Peyer's patch (tissue), 4 donors: ENCODE measurements at regions not wholly inside any gene's neighbourhood (a gene's known extent, or its start where the extent isn't known, plus 50 kb on each side); places are given as distances from the start of the nearest gene placed in this dataset.

Source experiments
- DNase-seq, 3 donors: peaks; one replicate each; pipeline ENCODE4 v3.0.0-alpha.2; 2017 to 2019
- H3K27ac ChIP-seq, 4 donors: fragments of 200-600 bp; sonication (generic); one replicate each; pipeline ENCODE4 v1.5.1; 2016 to 2019
- H3K27me3 ChIP-seq, 2 donors: fragments of 200-600 bp; sonication (generic); one replicate each; pipeline ENCODE4 v1.5.1; 2019
- H3K36me3 ChIP-seq, 3 donors: fragments of 200-600 bp; sonication (generic); one replicate each; pipeline ENCODE4 v1.5.1; 2016 to 2019
- H3K4me1 ChIP-seq, 4 donors: fragments of 200-600 bp; sonication (generic); one replicate each; pipeline ENCODE4 v1.5.1; 2016 to 2019
- H3K4me3 ChIP-seq, 4 donors: fragments of 200-600 bp; sonication (generic); 1 replicate in 3 of 4; 2 replicates in 1 of 4; pipeline ENCODE4 v1.5.1; 2016 to 2019; ENCODE audit warnings: mild to moderate bottlenecking in 1 of 4
- H3K9me3 ChIP-seq, 4 donors: fragments of 200-600 bp; sonication (generic); one replicate each; pipeline ENCODE4 v1.5.1; 2016 to 2019; ENCODE audit warnings: mild to moderate bottlenecking in 1 of 4
- POLR2A ChIP-seq, 2 donors: fragments of 450-650 bp; IDR thresholded peaks; one replicate each; pipeline ENCODE4 v1.5.1; 2017; ENCODE audit warnings: antibody characterized with exemption in 2 of 2, mild to moderate bottlenecking in 2 of 2, moderate library complexity in 2 of 2
- TF ChIP-seq, protein P1 (sequence below), 6 experiments: fragments of 450-650 bp in 4 of 6; fragments of 200-600 bp in 2 of 6; sonication (generic) in 1 of 6; IDR thresholded peaks; one replicate each; pipeline ENCODE4 v1.5.1; 2017 to 2019; ENCODE audit warnings: antibody characterized with exemption in 6 of 6, mild to moderate bottlenecking in 3 of 6, moderate library complexity in 1 of 6

DNA sequence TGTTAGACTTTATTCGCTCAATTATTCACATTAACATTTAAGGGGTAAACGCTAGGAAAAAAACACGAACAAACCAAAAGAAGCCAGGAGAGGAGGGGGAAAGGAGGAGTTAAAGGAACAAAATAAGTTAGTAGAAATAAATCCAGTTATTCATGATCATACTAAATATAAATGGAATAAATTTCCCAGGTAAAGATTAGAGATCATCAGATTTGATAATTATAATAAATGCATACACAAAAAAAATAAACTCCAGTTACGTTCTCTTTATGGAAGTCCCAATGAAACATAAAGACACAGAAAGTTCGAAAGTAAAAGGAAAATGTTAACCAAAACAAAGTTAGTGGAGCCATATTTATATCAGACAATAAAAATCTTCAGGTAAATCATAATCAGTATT, 568.7 kb upstream of the NOX3 start:
- Histone ChIP-seq H3K27me3 (no peaks in the 10 kb centered on the region), H3K9me3 (no peaks in the 10 kb centered on the region), H3K36me3 (no peaks in the 10 kb centered on the region), H3K4me3 (no peak overlapping the region), H3K4me1 (no peaks in the 10 kb centered on the region), H3K27ac (no peak overlapping the region)
- no peak for DNase-seq
- TF ChIP-seq POLR2A (IDR thresholded peaks at IDR 0.05): no peak
- TF ChIP-seq, protein P1, sequence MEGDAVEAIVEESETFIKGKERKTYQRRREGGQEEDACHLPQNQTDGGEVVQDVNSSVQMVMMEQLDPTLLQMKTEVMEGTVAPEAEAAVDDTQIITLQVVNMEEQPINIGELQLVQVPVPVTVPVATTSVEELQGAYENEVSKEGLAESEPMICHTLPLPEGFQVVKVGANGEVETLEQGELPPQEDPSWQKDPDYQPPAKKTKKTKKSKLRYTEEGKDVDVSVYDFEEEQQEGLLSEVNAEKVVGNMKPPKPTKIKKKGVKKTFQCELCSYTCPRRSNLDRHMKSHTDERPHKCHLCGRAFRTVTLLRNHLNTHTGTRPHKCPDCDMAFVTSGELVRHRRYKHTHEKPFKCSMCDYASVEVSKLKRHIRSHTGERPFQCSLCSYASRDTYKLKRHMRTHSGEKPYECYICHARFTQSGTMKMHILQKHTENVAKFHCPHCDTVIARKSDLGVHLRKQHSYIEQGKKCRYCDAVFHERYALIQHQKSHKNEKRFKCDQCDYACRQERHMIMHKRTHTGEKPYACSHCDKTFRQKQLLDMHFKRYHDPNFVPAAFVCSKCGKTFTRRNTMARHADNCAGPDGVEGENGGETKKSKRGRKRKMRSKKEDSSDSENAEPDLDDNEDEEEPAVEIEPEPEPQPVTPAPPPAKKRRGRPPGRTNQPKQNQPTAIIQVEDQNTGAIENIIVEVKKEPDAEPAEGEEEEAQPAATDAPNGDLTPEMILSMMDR (IDR thresholded peaks at IDR 0.05): no peak

DNA sequence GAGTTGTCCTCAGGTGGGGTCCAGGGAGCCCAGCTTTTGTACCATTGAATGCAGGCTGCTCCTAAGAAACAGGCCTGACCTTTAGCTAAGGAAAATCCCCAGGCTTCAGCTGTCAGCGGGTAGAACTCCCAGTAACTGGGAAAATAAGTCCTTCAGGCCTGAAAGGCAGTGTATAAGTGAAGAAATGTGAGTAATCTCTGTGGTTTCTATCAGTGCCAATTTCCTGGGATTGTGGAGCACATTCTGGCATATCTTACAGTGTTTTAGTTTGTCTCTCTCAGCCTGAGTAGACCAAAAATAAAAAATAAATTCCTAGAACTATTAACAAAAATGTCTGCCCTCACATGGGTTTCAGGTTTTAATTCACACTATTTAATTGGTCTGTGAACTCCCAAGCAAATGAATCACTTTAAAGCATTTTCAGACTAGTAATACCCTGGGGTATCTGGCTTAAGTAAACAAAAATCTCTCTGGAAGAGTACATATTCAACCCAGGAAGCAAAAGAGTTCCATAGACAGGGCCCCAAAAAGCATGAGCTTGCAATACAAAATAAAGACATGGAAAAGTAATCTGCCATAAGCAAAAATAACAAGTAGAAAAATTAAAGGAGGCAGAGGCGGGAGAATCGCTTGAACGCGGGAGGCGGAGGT, 566.2 kb upstream of the NOX3 start:
- Histone ChIP-seq H3K27me3 (no peaks in the 10 kb centered on the region), H3K27ac (no peak overlapping the region), H3K4me1 (no peaks in the 10 kb centered on the region), H3K9me3 (no peaks in the 10 kb centered on the region), H3K36me3 (no peaks in the 10 kb centered on the region), H3K4me3 (no peak overlapping the region)
- DNase-seq: no peak
- TF ChIP-seq, protein P1 (IDR thresholded peaks at IDR 0.05): no peak
- no peak for TF ChIP-seq POLR2A (IDR thresholded peaks at IDR 0.05)

DNA sequence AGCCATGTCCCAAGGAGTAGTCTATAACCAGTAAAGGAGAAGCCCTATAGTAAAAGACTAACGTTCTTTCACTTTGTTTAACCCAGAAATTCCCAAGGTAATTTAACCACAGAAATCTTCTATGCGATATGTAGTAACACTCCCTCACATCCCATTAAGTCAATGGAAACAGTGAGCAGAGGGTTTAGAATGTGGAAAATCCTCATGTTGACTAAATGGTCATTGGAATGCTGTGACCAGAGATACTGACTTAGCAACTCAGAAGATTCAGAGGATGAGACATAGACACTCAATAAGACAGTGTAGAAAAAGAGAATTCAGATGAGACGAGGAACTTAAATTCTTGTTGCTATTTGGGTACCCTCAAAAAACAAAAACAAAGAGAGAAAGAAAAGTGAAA, 562.2 kb upstream of the NOX3 start:
- Histone ChIP-seq H3K9me3 (no peaks in the 10 kb centered on the region), H3K27me3 (no peaks in the 10 kb centered on the region), H3K27ac (no peak overlapping the region), H3K36me3 (no peaks in the 10 kb centered on the region), H3K4me1 (no peaks in the 10 kb centered on the region), H3K4me3 (no peak overlapping the region)
- TF ChIP-seq POLR2A (IDR thresholded peaks at IDR 0.05): no peak
- TF ChIP-seq, protein P1 (IDR thresholded peaks at IDR 0.05): no peak
- DNase-seq: no peak

DNA sequence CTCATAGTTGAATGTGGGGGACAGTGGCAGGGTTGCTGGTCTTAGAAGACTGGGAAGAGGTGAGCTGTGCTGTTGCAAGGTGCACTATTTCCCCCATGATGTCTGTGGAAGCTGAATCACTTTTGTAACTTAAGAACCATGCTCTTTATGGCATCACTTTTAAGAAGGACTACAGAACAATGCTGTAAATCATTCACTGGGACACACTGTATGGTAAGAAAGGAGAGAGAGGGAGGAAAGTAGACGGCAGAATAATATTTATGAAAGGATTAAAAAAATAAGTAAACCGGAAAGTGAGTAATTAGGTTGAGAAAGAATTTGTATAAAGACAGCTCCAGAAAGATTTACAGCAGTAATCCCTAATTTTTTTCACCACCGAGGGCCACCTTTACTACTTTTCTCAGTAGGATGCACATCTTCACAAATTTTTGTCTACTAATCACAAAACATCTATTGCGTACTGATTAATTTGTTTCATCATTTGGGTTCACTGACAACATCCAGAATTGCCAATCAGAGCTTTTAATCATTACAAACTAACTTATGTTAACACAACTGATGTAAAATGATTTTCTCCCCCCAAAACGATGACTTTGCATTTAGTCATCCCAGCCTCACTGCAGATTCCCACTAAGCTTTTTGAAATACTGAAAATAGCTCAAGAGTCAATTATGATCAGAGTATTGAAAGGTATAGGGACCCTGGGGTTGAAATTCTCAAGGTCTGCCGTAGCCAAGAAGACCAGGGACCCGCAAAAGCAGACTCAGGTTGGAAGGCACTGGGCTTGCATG, 560.7 kb upstream of the NOX3 start:
- no peaks in the 10 kb centered on the region for H3K4me1 ChIP-seq
- no peak overlapping the region for H3K27ac ChIP-seq
- no peak for DNase-seq
- no peaks in the 10 kb centered on the region for H3K36me3 ChIP-seq
- no peak for TF ChIP-seq POLR2A (IDR thresholded peaks at IDR 0.05)
- TF ChIP-seq, protein P1 (IDR thresholded peaks at IDR 0.05): no peak
- H3K4me3 ChIP-seq: no peak overlapping the region
- H3K27me3 ChIP-seq: no peaks in the 10 kb centered on the region
- H3K9me3 ChIP-seq: no peaks in the 10 kb centered on the region

DNA sequence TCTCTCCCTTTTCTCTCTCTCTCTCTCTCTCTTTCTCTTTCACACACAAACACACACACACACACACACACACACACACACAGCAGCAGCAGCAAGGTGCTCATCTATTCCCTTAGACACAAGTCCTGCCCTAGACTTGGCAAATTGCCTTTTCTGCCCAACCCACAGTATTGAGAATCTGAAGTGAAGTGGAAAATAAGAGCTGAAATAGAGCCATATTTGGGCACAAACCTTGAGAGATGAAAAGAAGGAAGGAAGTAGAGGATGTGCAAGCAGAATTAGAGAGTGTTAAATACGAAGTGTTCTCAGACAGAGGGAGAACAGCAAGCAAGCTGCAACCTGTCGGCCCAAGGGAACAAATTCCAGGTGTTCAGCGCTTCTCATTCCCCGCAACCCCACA, 557.5 kb upstream of the NOX3 start:
- no peak overlapping the region for H3K4me3 ChIP-seq
- TF ChIP-seq POLR2A (IDR thresholded peaks at IDR 0.05): no peak
- TF ChIP-seq, protein P1 (IDR thresholded peaks at IDR 0.05): no peak
- H3K4me1 ChIP-seq: no peaks in the 10 kb centered on the region
- no peaks in the 10 kb centered on the region for H3K9me3 ChIP-seq
- H3K36me3 ChIP-seq: no peaks in the 10 kb centered on the region
- H3K27me3 ChIP-seq: no peaks in the 10 kb centered on the region
- no peak for DNase-seq
- H3K27ac ChIP-seq: no peak overlapping the region
